Vagina (tissue), 2 donors: ENCODE measurements at regions not wholly inside any gene's neighbourhood (a gene's known extent, or its start where the extent isn't known, plus 50 kb on each side); places are given as distances from the start of the nearest gene placed in this dataset.

Experiments used
- DNase-seq, 2 donors: peaks; one replicate each; pipeline ENCODE4 v3.0.0-alpha.2; 2017; ENCODE audit errors: extremely low spot score in 2 of 2
- H3K27ac ChIP-seq: fragments of 200-600 bp; sonication (generic); one replicate; pipeline ENCODE4 v1.5.1; 2019
- H3K27me3 ChIP-seq: fragments of 200-600 bp; sonication (generic); one replicate; pipeline ENCODE4 v1.5.1; 2019
- H3K36me3 ChIP-seq, 2 donors: fragments of 200-600 bp; sonication (generic); one replicate each; pipeline ENCODE4 v1.5.1; 2017 to 2019
- H3K4me1 ChIP-seq: fragments of 200-600 bp; sonication (generic); one replicate; pipeline ENCODE4 v1.5.1; 2019
- H3K4me3 ChIP-seq, 2 donors: fragments of 200-600 bp; sonication (generic); 1 replicate in 1 of 2; 2 replicates in 1 of 2; pipeline ENCODE4 v1.5.1; 2016 to 2019
- H3K9me3 ChIP-seq: fragments of 200-600 bp; sonication (generic); one replicate; pipeline ENCODE4 v1.5.1; 2019
- POLR2A ChIP-seq, 2 donors: fragments of 450-650 bp; IDR thresholded peaks; one replicate each; pipeline ENCODE4 v1.6.1; 2017; ENCODE audit warnings: antibody characterized with exemption in 2 of 2, mild to moderate bottlenecking in 2 of 2, moderate library complexity in 2 of 2
- POLR2AphosphoS5 ChIP-seq, 2 donors: sonication (generic); formaldehyde crosslinking; IDR thresholded peaks; one replicate each; pipeline ENCODE4 v1.9.0; 2017; ENCODE audit warnings: antibody characterized with exemption in 2 of 2, mild to moderate bottlenecking in 2 of 2, low read depth in 1 of 2; ENCODE audit not compliant: insufficient read depth in 1 of 2
- intact Hi-C: fragments of 100-400 bp; cut with DNase I; formaldehyde crosslinking; loops from one replicate; pipeline ENCODE4 v1.15.1; 2023
- TF ChIP-seq, protein P1 (sequence below), 3 experiments: fragments of 450-650 bp in 2 of 3; fragments of 200-600 bp in 1 of 3; sonication (generic) in 1 of 3; IDR thresholded peaks; one replicate each; pipeline ENCODE4 v1.5.1; 2017 to 2019; ENCODE audit warnings: antibody characterized with exemption in 3 of 3, mild to moderate bottlenecking in 2 of 3, moderate library complexity in 2 of 3

DNA sequence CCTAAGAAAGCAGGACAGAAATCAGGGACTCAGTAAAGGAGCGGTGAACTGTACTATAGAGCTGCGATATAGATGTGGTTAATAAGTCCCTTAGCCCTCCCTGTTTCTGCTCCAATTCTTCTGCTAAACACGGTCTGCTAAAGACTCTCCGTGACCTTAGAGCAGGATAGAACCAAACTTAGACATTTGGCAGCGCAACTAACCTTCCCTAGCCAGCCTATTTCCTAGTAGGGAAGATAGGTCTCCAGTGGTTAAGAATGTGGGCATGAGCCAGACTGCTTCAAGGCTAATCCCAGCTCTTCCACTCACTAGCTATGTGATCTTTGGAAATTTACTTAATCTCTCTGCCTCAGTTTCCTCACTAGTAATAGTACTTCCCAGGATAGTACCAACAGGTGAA, 193.6 kb upstream of the IL12A start:
- Histone ChIP-seq H3K27ac (peak overlapping the region; percentile 24), H3K36me3 (no peaks in the 10 kb centered on the region), H3K27me3 (no peaks in the 10 kb centered on the region), H3K9me3 (no peaks in the 10 kb centered on the region), H3K4me1 (peaks cover 4% of the 10 kb centered on the region), H3K4me3 (no peak overlapping the region)
- no peak for DNase-seq
- intact Hi-C loops, result no loop called here
- TF ChIP-seq, protein P1, sequence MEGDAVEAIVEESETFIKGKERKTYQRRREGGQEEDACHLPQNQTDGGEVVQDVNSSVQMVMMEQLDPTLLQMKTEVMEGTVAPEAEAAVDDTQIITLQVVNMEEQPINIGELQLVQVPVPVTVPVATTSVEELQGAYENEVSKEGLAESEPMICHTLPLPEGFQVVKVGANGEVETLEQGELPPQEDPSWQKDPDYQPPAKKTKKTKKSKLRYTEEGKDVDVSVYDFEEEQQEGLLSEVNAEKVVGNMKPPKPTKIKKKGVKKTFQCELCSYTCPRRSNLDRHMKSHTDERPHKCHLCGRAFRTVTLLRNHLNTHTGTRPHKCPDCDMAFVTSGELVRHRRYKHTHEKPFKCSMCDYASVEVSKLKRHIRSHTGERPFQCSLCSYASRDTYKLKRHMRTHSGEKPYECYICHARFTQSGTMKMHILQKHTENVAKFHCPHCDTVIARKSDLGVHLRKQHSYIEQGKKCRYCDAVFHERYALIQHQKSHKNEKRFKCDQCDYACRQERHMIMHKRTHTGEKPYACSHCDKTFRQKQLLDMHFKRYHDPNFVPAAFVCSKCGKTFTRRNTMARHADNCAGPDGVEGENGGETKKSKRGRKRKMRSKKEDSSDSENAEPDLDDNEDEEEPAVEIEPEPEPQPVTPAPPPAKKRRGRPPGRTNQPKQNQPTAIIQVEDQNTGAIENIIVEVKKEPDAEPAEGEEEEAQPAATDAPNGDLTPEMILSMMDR (IDR thresholded peaks at IDR 0.05), result no peak
- no peak for TF ChIP-seq POLR2A (IDR thresholded peaks at IDR 0.05)
- TF ChIP-seq POLR2AphosphoS5 (IDR thresholded peaks at IDR 0.05; ENCODE audit: insufficient read depth in 1 of 2, low read depth in 1 of 2), result no peak

DNA sequence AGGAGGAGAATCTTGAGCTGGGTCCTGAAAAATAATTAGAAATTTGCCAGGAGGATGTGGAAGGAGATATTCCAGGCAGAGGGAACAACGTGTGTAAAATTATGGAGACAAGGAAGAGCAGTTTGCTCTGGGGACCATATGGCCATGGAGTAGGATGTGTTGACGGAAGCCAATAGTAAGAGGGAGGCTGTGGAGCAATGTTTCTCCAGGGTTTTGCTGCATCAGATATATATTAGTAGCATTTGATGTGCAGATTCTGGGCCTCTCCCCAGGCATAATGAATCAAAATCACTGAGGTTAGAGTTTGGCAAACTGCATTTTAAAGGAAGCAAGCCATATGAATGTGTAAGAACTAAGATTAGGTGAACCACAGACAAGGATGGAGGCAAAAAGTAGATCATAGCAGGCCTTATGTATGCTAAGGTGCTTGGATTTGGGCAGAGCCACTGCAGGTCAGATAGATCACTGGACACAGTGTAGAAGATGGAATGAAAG, 192.9 kb upstream of the IL12A start:
- H3K9me3 ChIP-seq, result no peaks in the 10 kb centered on the region
- H3K27ac ChIP-seq, result peak overlapping the region; percentile 24
- no peak overlapping the region for H3K4me3 ChIP-seq
- no peak for DNase-seq
- H3K4me1 ChIP-seq, result no peaks in the 10 kb centered on the region
- H3K36me3 ChIP-seq, result no peaks in the 10 kb centered on the region
- H3K27me3 ChIP-seq, result no peaks in the 10 kb centered on the region
- TF ChIP-seq POLR2AphosphoS5 (IDR thresholded peaks at IDR 0.05; ENCODE audit: insufficient read depth in 1 of 2, low read depth in 1 of 2) (no peak), POLR2A (IDR thresholded peaks at IDR 0.05) (no peak)
- TF ChIP-seq, protein P1 (IDR thresholded peaks at IDR 0.05), result no peak
- intact Hi-C loops, result no loop called here

- Histone ChIP-seq H3K36me3 (no peaks in the 10 kb centered on the region), H3K27ac (peak overlapping the region; percentile 24), H3K27me3 (no peaks in the 10 kb centered on the region), H3K9me3 (no peaks in the 10 kb centered on the region), H3K4me1 (no peaks in the 10 kb centered on the region), H3K4me3 (no peak overlapping the region)
- no peak for DNase-seq
- intact Hi-C loops, result no loop called here
- TF ChIP-seq, protein P1 (IDR thresholded peaks at IDR 0.05), result no peak
- TF ChIP-seq POLR2A (IDR thresholded peaks at IDR 0.05) (no peak), POLR2AphosphoS5 (IDR thresholded peaks at IDR 0.05; ENCODE audit: insufficient read depth in 1 of 2, low read depth in 1 of 2) (no peak)
Observed at GRCh38 chr3:159796226-159796625, 192.4 kb upstream of the IL12A start.

DNA sequence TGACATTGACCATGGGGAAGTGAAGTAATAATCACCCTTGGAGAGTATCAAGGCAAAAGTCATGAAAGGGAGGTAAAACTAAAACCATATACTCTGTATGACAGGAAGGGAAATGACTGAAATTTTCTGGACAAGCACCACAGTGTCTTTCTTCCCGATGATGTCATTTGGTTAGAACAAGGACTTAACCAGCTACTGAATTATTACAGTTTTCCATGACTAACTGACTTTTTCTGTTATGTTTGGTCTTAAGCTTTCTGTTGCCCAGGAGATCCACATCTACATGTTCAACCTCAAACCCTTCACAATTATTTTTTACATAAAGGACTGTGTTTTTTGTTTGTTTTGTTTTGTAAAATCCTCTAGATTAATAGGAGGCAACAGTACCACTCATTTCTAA, 191.9 kb upstream of the IL12A start:
- no peak overlapping the region for H3K4me3 ChIP-seq
- H3K27ac ChIP-seq, result no peak overlapping the region
- H3K4me1 ChIP-seq, result no peaks in the 10 kb centered on the region
- DNase-seq, result no peak
- no peaks in the 10 kb centered on the region for H3K36me3 ChIP-seq
- TF ChIP-seq, protein P1 (IDR thresholded peaks at IDR 0.05), result no peak
- TF ChIP-seq POLR2A (IDR thresholded peaks at IDR 0.05) (no peak), POLR2AphosphoS5 (IDR thresholded peaks at IDR 0.05; ENCODE audit: insufficient read depth in 1 of 2, low read depth in 1 of 2) (no peak)
- intact Hi-C loops, result no loop called here
- H3K9me3 ChIP-seq, result no peaks in the 10 kb centered on the region
- H3K27me3 ChIP-seq, result no peaks in the 10 kb centered on the region

- no peak for DNase-seq
- Histone ChIP-seq H3K4me3 (no peak overlapping the region), H3K4me1 (no peaks in the 10 kb centered on the region), H3K36me3 (no peaks in the 10 kb centered on the region), H3K9me3 (no peaks in the 10 kb centered on the region), H3K27ac (no peak overlapping the region), H3K27me3 (no peaks in the 10 kb centered on the region)
- TF ChIP-seq, protein P1 (IDR thresholded peaks at IDR 0.05), result no peak
- no peak for TF ChIP-seq POLR2AphosphoS5 (IDR thresholded peaks at IDR 0.05; ENCODE audit: insufficient read depth in 1 of 2, low read depth in 1 of 2)
- no peak for TF ChIP-seq POLR2A (IDR thresholded peaks at IDR 0.05)
- intact Hi-C loops, result no loop called here
Observed at GRCh38 chr3:159797771-159798170, 190.9 kb upstream of the IL12A start.
